H1 (cell line): ENCODE measurements at regions not wholly inside any gene's neighbourhood (a gene's known extent, or its start where the extent isn't known, plus 50 kb on each side); places are given as distances from the start of the nearest gene placed in this dataset.

Experiments
- EZH2 ChIP-seq: fragments of 200-600 bp; sonication (generic); IDR thresholded peaks from 2 replicates; pipeline ENCODE4 v1.7.1; 2012; ENCODE audit warnings: low read depth, mild to moderate bottlenecking, moderate library complexity, low read length, inconsistent platforms; ENCODE audit not compliant: severe bottlenecking
- GABPA ChIP-seq: IDR thresholded peaks from 2 replicates; pipeline ENCODE4 v1.6.1; 2011; ENCODE audit warnings: mild to moderate bottlenecking, low read length, moderate library complexity, borderline replicate concordance; ENCODE audit not compliant: insufficient read depth
- HDAC2 ChIP-seq, 2 experiments: fragments of 300-600 bp in 1 of 2; sonication (generic) in 1 of 2; IDR thresholded peaks; 2 replicates each; pipeline ENCODE4 v1.6.1; 2011 to 2012; ENCODE audit warnings: low read depth in 2 of 2, low read length in 2 of 2, mild to moderate bottlenecking in 2 of 2, moderate library complexity in 2 of 2, borderline replicate concordance in 1 of 2, inconsistent platforms in 1 of 2
- HDAC6 ChIP-seq: IDR thresholded peaks from one replicate; pipeline ENCODE4 v1.7.1; 2012; ENCODE audit warnings: low read depth, mild to moderate bottlenecking, inconsistent platforms, low read length, moderate library complexity
- JUND ChIP-seq: IDR thresholded peaks from 2 replicates; pipeline ENCODE4 v1.6.1; 2011; ENCODE audit warnings: mild to moderate bottlenecking, improper control_type of control experiment, low read length
- POLR2A ChIP-seq, 2 experiments: IDR thresholded peaks; 1 replicate in 1 of 2; 2 replicates in 1 of 2; pipeline ENCODE4 v1.6.1; 2011; ENCODE audit warnings: low read depth in 2 of 2, low read length in 2 of 2, mild to moderate bottlenecking in 2 of 2; ENCODE audit errors: control extremely low read depth in 1 of 2
- SP1 ChIP-seq: IDR thresholded peaks from 2 replicates; pipeline ENCODE4 v1.6.1; 2011; ENCODE audit warnings: low read depth, low read length
- TF ChIP-seq, protein P1 (sequence below), 3 experiments: IDR thresholded peaks; 1 replicate in 2 of 3; 2 replicates in 1 of 3; pipeline versions ENCODE4 v1.5.1 to v1.6.1; 2011; ENCODE audit warnings: low read length in 3 of 3, mild to moderate bottlenecking in 3 of 3, inconsistent platforms in 2 of 3, low read depth in 1 of 3, moderate library complexity in 1 of 3; ENCODE audit not compliant: insufficient read depth in 1 of 3; ENCODE audit errors: control extremely low read depth in 1 of 3

GRCh38 chr9:22508790-22509189 is 62.2 kb downstream of the DMRTA1 start:
- TF ChIP-seq, protein P1, sequence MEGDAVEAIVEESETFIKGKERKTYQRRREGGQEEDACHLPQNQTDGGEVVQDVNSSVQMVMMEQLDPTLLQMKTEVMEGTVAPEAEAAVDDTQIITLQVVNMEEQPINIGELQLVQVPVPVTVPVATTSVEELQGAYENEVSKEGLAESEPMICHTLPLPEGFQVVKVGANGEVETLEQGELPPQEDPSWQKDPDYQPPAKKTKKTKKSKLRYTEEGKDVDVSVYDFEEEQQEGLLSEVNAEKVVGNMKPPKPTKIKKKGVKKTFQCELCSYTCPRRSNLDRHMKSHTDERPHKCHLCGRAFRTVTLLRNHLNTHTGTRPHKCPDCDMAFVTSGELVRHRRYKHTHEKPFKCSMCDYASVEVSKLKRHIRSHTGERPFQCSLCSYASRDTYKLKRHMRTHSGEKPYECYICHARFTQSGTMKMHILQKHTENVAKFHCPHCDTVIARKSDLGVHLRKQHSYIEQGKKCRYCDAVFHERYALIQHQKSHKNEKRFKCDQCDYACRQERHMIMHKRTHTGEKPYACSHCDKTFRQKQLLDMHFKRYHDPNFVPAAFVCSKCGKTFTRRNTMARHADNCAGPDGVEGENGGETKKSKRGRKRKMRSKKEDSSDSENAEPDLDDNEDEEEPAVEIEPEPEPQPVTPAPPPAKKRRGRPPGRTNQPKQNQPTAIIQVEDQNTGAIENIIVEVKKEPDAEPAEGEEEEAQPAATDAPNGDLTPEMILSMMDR (IDR thresholded peaks at IDR 0.05; ENCODE audit: control extremely low read depth in 1 of 3, insufficient read depth in 1 of 3, low read depth in 1 of 3, low read length in 3 of 3): no peak
- TF ChIP-seq POLR2A (IDR thresholded peaks at IDR 0.05; ENCODE audit: control extremely low read depth in 1 of 2, low read depth in 2 of 2, low read length in 2 of 2): no peak
- no peak for TF ChIP-seq JUND
- no peak for TF ChIP-seq GABPA
- no peak for TF ChIP-seq HDAC2 (IDR thresholded peaks at IDR 0.05; ENCODE audit: borderline replicate concordance in 1 of 2, low read depth in 2 of 2, low read length in 2 of 2)
- no peak for TF ChIP-seq EZH2
- TF ChIP-seq HDAC6: no peak
- TF ChIP-seq SP1: no peak
